ENCODE measurements at regions not wholly inside any gene's neighbourhood (a gene's known extent, or its start where the extent isn't known, plus 50 kb on each side); places are given as distances from the start of the nearest gene placed in this dataset.
A peak's percentile ranks its signal among the peaks of the same experiment; 100 is the strongest.

DNA sequence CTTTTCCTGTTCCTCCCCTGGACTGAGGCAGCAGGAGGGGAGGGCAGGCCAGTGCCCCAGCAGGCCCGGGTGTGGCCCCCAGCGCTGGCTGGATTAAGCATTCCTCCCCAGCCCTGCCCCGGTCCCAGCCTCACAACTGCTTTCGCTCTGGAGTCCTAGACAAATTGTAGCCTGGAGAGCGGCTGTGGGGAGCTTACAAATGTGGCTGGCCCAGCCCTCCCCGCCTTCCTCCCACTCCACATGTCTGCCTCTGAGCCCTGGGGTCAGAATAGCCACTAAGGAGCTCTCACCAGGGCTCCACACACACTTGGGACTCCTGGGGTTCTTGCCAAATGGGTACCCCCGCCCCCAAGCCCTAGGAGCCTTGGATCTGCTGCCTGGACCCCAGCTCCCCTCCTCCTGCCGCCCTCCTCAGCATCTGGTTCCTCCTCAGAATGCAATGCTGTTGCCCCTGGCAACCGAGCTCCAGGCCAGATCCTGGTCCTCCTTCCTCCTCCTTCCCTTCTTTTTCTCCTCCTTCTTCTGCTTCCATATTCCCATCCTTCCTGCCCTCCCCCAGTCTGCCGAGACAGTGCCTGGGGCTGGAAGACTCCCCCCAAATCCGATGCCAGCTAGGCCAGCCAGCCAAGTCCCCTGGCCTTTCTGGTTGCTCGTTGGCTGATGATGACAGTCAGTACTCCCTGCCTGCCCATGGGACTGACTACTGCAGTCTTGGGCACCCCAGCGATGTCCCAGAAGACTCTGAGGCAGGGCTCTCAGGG lies 91.1 kb downstream of the LINGO1 start:
- DNase-seq (ENCODE audit: low spot score), result no peak

DNA sequence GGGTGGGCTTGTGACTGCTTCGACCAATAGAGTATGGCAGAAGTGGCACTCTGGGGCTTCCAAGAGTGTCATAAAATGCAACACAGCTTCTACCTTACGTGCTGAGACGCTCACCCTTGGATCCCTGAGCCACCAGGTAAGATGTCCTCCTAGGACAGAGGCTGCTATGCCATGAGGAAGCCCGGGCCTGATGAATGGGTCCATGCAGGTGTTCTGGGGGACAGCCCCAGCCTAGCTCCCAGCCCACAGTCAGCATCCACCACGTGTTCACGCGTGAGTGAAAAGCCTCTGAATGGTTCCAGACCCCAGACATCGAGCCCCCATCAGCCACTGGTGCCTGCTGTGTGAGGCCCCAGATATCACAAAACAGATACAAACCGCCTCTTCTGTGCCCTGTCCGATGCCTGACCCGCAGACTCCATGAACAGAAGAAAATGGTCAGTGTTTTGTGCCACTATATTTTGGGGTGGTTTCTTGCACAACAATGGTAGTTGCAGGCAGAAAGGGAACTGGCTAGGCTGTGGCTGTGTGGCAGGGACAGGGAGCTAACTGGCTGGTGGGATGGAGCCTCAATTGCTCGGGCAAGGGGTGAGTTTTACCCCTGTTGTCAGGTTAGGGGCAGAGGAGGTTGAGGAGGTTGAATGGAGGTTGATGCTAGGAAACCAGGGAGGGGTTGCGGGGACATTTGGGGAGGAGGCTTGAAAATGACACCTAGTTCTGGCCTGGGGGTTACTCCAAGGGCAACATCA lies 92.2 kb downstream of the LINGO1 start:
- DNase-seq (ENCODE audit: low spot score), result no peak

DNA sequence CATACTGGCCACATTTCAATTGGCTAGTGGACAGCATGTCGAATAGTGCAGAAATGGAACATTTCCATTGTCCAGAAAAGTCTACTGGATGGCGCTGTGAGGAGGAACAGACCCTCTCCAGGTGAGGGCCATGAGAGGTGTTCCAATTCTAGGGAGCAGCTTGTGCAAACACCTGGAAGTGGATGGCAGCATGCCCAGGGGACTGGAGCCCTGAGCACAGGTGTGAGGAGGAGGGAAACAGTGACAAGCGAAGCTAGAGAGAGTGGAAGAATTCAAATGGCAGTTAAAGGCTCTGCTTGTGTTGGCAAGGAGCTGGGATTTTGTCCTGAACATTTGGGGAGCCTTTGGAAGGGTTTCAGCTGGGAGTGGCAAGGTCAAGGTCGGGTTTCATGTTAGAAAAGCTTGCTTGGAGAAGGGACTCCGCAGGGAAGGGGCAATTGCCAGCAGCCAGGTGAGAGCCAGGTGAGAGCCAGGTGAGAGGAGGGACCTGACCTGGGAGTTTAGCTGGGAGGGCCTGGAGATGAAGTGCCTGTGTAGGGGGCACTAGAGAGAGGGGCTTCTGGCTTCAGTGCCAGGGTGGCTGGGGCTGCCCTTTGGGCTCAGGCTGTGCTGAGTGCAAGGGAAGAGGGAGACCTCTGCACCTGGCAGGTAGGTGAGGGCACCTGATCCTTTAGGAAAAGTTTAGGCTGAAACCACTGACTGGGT lies 93.8 kb downstream of the LINGO1 start:
- DNase-seq (ENCODE audit: low spot score), result no peak

GRCh38 chr15:77538027-77538451 lies 94.7 kb downstream of the LINGO1 start:
- no peak for DNase-seq (ENCODE audit: low spot score)

DNA sequence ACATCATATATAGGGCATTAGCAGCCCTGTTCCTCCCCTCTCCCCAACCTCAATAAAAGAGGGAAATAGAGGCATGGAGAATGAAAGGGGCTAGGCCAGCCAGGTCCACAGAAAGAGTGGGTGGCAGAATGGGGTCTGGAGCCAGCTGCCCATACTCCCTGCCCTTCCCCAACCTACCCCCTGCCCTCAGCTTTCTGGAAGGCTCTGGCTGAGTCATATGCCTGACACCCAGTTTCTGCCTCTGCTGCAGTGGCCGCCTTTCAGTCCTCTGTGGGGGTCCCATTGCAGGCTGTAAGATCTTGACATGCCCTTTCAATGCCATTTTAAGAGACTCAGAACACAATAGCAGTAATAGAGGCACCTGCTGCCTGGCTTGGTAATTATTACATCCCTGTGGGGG lies 95.7 kb downstream of the LINGO1 start:
- no peak for DNase-seq (ENCODE audit: low spot score)

DNA sequence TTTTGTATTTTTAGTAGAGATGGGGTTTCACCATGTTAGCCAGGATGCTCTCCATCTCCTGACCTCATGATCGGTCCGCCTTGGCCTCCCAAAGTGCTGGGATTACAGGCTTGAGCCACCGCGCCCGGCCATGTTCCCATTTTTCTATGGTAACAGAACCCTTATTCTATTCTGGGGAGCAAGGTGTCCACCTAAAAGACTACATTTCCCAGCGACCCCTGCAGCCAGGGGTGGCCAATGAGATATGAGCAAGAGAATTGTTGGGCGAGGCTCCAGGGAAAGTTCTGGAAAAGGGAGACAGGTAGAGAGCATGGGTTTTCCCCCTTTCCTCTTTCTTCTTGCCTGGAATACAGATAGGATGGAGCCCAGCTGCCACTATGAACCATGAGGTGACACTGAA lies 96.9 kb downstream of the LINGO1 start:
- peak; percentile 51 for DNase-seq (ENCODE audit: low spot score)
